NCI-H524 treated with DMSO at 0.1 percent for 48 hours (cell line): ENCODE measurements at regions not wholly inside any gene's neighbourhood (a gene's known extent, or its start where the extent isn't known, plus 50 kb on each side); places are given as distances from the start of the nearest gene placed in this dataset.
"Not testable (repeated sequence)": the region's sequence is repeated elsewhere in the genome, so short reads cannot be mapped to it uniquely, and the experiment has no call there.

Source experiments
- DNase-seq: peaks from one replicate; lab custom pipeline; 2025; lab: John Stamatoyannopoulos, UW

DNA sequence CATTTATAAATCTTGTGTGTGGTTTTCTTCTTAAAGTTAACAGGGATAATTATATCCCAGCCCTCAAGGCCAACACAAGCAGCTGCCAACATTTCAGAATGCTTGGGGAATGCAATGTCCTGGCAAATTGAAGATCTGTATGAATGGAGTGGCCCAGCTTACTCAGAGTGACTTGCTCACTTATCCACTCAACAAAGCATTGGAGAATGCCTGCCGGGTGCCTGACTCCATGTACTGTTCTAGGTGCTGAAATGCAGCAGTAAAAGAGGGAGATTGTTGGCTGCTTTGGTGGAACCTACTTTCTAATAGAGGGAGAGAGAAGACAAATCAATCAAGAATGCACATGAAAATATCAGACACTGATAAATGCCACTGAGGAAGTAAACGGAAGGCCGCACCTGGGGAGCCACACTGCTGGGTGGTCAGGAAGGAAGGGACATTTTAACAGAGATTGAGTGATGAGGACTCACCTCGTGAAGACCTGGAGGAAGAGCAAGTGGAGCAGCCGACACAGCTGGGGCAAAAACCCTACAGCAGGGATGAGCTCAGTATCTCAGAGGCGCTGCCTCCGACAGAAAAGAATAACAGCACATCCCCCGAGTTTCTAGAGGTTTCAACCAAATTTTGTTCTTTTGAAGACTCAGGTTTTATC, 61.2 kb upstream of the VASH1 start:
- DNase-seq = no peak

DNA sequence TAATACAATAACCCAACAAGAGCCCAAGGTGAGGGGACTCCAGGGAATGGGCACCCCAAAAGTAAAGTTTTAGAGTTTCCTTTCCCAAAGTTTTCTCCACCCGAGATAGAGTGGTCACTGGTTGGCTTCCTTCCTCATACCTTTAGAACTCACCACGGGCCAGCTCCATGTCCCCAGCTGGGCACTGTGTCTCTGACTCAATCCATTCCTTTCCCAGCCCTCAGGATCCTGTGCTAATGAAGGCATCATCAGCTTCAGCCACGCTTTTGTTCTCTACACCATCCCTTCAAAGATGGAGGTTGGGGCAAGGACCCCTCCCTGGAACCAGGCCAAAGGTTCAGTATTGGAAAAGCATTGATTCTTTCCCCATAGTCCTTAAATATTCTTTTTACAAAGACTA, 59.8 kb upstream of the VASH1 start:
- DNase-seq = no peak

GRCh38 chr14:76701981-76702380, 59.3 kb upstream of the VASH1 start:
- no peak for DNase-seq

- no peak for DNase-seq
Measured at GRCh38 chr14:76705214-76705613, 56.1 kb upstream of the VASH1 start.

DNA sequence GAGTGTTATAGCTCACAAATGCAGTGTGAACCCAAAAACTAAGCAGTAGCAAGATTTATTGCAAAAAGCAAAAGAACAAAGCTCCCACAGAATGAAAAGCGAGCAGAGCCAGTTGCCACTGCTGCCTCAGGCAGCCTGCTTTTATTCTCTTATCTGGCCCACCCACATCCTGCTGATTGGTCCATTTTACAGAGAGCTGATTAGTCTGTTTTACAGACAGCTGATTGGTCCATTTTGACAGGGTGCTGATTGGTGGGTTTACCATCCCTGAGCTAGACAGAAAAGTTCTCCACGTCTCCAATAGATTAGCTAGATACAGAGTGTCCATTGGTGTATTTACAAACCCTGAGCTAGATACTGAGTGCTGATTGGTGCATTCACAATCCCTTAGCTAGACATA, 55.1 kb upstream of the VASH1 start:
- DNase-seq = not testable (repeated sequence)

DNA sequence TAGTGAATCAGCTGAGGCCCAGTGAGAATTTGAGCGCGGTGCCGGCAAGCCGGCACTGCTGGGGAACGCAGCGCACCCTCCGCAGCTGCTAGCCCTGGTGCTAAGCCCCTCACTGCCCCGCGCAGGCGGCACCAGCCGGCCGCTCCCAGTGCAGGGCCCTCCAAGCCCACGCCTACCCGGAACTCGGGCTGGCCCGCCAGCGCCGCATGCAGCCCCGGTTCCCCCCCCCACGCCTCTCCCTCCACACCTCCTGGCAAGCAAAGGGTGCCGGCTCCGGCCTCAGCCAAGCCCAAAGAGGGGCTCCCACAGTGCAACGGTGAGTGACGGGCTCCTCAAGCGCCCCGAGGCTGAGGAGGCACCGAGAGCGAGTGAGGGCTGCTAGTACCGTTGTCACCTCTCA, 54.5 kb upstream of the VASH1 start:
- no peak for DNase-seq

- DNase-seq = no peak
Measured at GRCh38 chr14:76708028-76708427, 53.2 kb upstream of the VASH1 start.

DNA sequence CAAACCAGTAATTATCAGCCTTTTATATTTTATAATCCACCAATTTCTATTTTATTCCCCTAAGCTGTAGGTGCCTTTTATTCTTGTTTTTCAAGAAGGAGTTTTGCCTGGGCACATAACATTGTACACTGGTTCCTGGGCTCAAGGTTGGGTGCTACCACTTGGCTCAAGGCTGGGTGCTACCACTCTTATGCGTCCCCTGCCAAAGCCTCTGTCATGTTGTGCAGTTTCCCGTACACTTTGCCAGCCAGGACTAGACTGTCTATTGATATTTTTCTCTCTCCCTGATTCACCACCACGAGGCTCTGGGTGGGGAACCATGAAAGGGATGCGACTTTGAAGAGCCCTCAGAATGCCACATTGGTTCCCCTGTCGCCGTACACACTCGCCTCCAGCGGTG, 52.5 kb upstream of the VASH1 start:
- DNase-seq = no peak

GRCh38 chr14:76710056-76711010, 50.9 kb upstream of the VASH1 start:
- peak; percentile 24 for DNase-seq
